Effector memory CD8-positive, alpha-beta T cell (primary cell): ENCODE measurements at regions not wholly inside any gene's neighbourhood (a gene's known extent, or its start where the extent isn't known, plus 50 kb on each side); places are given as distances from the start of the nearest gene placed in this dataset.
A peak's percentile ranks its signal among the peaks of the same experiment; 100 is the strongest.
"Not testable (repeated sequence)": the region's sequence is repeated elsewhere in the genome, so short reads cannot be mapped to it uniquely, and the experiment has no call there.

ENCODE experiments used
- ATAC-seq: fragments of 150-1000 bp; cut with Tn5 transposase; replicated peaks from 2 replicates; pipeline ENCODE4 v1.10.0; 2021; ENCODE audit warnings: mild to moderate bottlenecking, moderate library complexity
- DNase-seq, 3 experiments: peaks; one replicate each; pipeline ENCODE4 v3.0.0; 2021
- H3K27ac Mint-ChIP-seq, 2 donors: one replicate each; pipeline ENCODE4 v1.8.0; 2022; ENCODE audit warnings: mild to moderate bottlenecking in 2 of 2, mixed read lengths in 2 of 2, moderate library complexity in 2 of 2
- H3K27me3 Mint-ChIP-seq, 2 donors: one replicate each; pipeline ENCODE4 v1.8.0; 2022; ENCODE audit warnings: mixed read lengths in 2 of 2
- H3K36me3 Mint-ChIP-seq: one replicate; pipeline ENCODE4 v1.8.0; 2022; ENCODE audit warnings: mild to moderate bottlenecking, moderate library complexity, mixed read lengths; ENCODE audit not compliant: insufficient read depth
- H3K4me1 Mint-ChIP-seq, 2 donors: one replicate each; pipeline ENCODE4 v1.8.0; 2022; ENCODE audit warnings: low read depth in 2 of 2, mixed read lengths in 2 of 2
- H3K4me3 Mint-ChIP-seq, 2 donors: one replicate each; pipeline ENCODE4 v1.8.0; 2022; ENCODE audit warnings: mild to moderate bottlenecking in 2 of 2, mixed read lengths in 2 of 2, moderate library complexity in 2 of 2
- H3K9me3 Mint-ChIP-seq, 2 donors: one replicate each; pipeline ENCODE4 v1.8.0; 2022; ENCODE audit warnings: mixed read lengths in 2 of 2

GRCh38 chr2:95695613-95696012 is 103.8 kb downstream of the TRIM43 start:
- Mint-ChIP-seq H3K4me1 (no peaks in the 10 kb centered on the region), H3K9me3 (no peaks in the 10 kb centered on the region), H3K36me3 (no peaks in the 10 kb centered on the region), H3K27ac (no peak overlapping the region), H3K27me3 (peaks cover 40 to 58% of the 10 kb centered on the region in 2 donors), H3K4me3 (no peak overlapping the region)
- ATAC-seq (no peak), DNase-seq (no peak)

GRCh38 chr2:95698146-95698545 is 106.3 kb downstream of the TRIM43 start:
- no peaks in the 10 kb centered on the region for H3K4me1 Mint-ChIP-seq
- DNase-seq (no peak), ATAC-seq (no peak)
- H3K4me3 Mint-ChIP-seq: no peak overlapping the region
- H3K9me3 Mint-ChIP-seq: no peaks in the 10 kb centered on the region
- no peak overlapping the region for H3K27ac Mint-ChIP-seq
- H3K36me3 Mint-ChIP-seq: no peaks in the 10 kb centered on the region
- H3K27me3 Mint-ChIP-seq: peaks cover 47 to 68% of the 10 kb centered on the region in 2 donors

- H3K27ac Mint-ChIP-seq, DNase-seq, ATAC-seq, H3K36me3 Mint-ChIP-seq, H3K4me1 Mint-ChIP-seq, H3K9me3 Mint-ChIP-seq, H3K4me3 Mint-ChIP-seq: not testable (repeated sequence)
- H3K27me3 Mint-ChIP-seq: peaks cover 42 to 64% of the 10 kb centered on the region in 2 donors
These were observed 107.7 kb downstream of the TRIM43 start for GRCh38 chr2:95699201-95700184.

GRCh38 chr2:95700519-95700918 is 108.7 kb downstream of the TRIM43 start:
- Mint-ChIP-seq H3K4me3 (no peak overlapping the region), H3K27ac (no peak overlapping the region), H3K4me1 (no peaks in the 10 kb centered on the region), H3K9me3 (no peaks in the 10 kb centered on the region), H3K27me3 (peaks cover 34 to 53% of the 10 kb centered on the region in 2 donors), H3K36me3 (no peaks in the 10 kb centered on the region)
- DNase-seq (no peak), ATAC-seq (peak; percentile 19)

GRCh38 chr2:95702471-95702870 is 110.7 kb downstream of the TRIM43 start:
- no peak for ATAC-seq
- Mint-ChIP-seq H3K4me1 (no peaks in the 10 kb centered on the region), H3K27ac (no peak overlapping the region), H3K27me3 (peaks cover 24 to 35% of the 10 kb centered on the region in 2 donors), H3K36me3 (no peaks in the 10 kb centered on the region), H3K4me3 (no peak overlapping the region), H3K9me3 (no peaks in the 10 kb centered on the region)
- DNase-seq: no peak

GRCh38 chr2:95707161-95707560 is 115.4 kb downstream of the TRIM43 start:
- H3K27ac Mint-ChIP-seq, H3K4me3 Mint-ChIP-seq, H3K9me3 Mint-ChIP-seq, H3K4me1 Mint-ChIP-seq, ATAC-seq, DNase-seq, H3K36me3 Mint-ChIP-seq: not testable (repeated sequence)
- H3K27me3 Mint-ChIP-seq: peaks cover 22 to 25% of the 10 kb centered on the region in 2 donors

GRCh38 chr2:95707837-95708236 is 116.0 kb downstream of the TRIM43 start:
- peaks cover 19 to 22% of the 10 kb centered on the region in 2 donors for H3K27me3 Mint-ChIP-seq
- H3K27ac Mint-ChIP-seq: no peak overlapping the region
- H3K4me3 Mint-ChIP-seq: no peak overlapping the region
- no peak for DNase-seq
- ATAC-seq: no peak
- H3K4me1 Mint-ChIP-seq: no peaks in the 10 kb centered on the region
- no peaks in the 10 kb centered on the region for H3K9me3 Mint-ChIP-seq
- H3K36me3 Mint-ChIP-seq: no peaks in the 10 kb centered on the region

GRCh38 chr2:95709831-95710230 is 118.0 kb downstream of the TRIM43 start:
- H3K27ac Mint-ChIP-seq: no peak overlapping the region
- H3K36me3 Mint-ChIP-seq: no peaks in the 10 kb centered on the region
- no peak for ATAC-seq
- peaks cover 22 to 32% of the 10 kb centered on the region in 2 donors for H3K27me3 Mint-ChIP-seq
- H3K4me1 Mint-ChIP-seq: no peaks in the 10 kb centered on the region
- H3K9me3 Mint-ChIP-seq: no peaks in the 10 kb centered on the region
- no peak overlapping the region for H3K4me3 Mint-ChIP-seq
- DNase-seq: no peak

GRCh38 chr2:95713470-95714177 is 121.8 kb downstream of the TRIM43 start:
- ATAC-seq, H3K4me3 Mint-ChIP-seq, DNase-seq, H3K27ac Mint-ChIP-seq, H3K36me3 Mint-ChIP-seq, H3K4me1 Mint-ChIP-seq, H3K9me3 Mint-ChIP-seq: not testable (repeated sequence)
- H3K27me3 Mint-ChIP-seq: peaks cover 29 to 43% of the 10 kb centered on the region in 2 donors

GRCh38 chr2:95714398-95714797 is 122.6 kb downstream of the TRIM43 start:
- DNase-seq, H3K4me3 Mint-ChIP-seq, ATAC-seq, H3K9me3 Mint-ChIP-seq, H3K4me1 Mint-ChIP-seq, H3K36me3 Mint-ChIP-seq, H3K27ac Mint-ChIP-seq: not testable (repeated sequence)
- H3K27me3 Mint-ChIP-seq: peaks cover 22 to 38% of the 10 kb centered on the region in 2 donors

GRCh38 chr2:95719473-95720060 is 127.8 kb downstream of the TRIM43 start:
- peaks cover 4% of the 10 kb centered on the region for H3K36me3 Mint-ChIP-seq
- H3K27ac Mint-ChIP-seq: no peak overlapping the region
- ATAC-seq (no peak), DNase-seq (no peak)
- no peak overlapping the region for H3K4me3 Mint-ChIP-seq
- peaks cover 16 to 37% of the 10 kb centered on the region in 2 donors for H3K27me3 Mint-ChIP-seq
- peaks cover 0 to 4% of the 10 kb centered on the region in 2 donors for H3K4me1 Mint-ChIP-seq
- no peaks in the 10 kb centered on the region for H3K9me3 Mint-ChIP-seq

- ATAC-seq: no peak
These were observed 129.9 kb downstream of the TRIM43 start for GRCh38 chr2:95721726-95722125.

GRCh38 chr2:95722131-95722697 is 130.4 kb downstream of the TRIM43 start:
- peaks cover 4% of the 10 kb centered on the region for H3K36me3 Mint-ChIP-seq
- H3K27ac Mint-ChIP-seq: no peak overlapping the region
- DNase-seq (no peak), ATAC-seq (no peak)
- H3K4me1 Mint-ChIP-seq: peaks cover 0 to 4% of the 10 kb centered on the region in 2 donors
- no peak overlapping the region for H3K4me3 Mint-ChIP-seq
- peaks cover 19 to 44% of the 10 kb centered on the region in 2 donors for H3K27me3 Mint-ChIP-seq
- H3K9me3 Mint-ChIP-seq: no peaks in the 10 kb centered on the region

More at GRCh38 chr2:95721726-95722125, 129.9 kb downstream of the TRIM43 start:
- Mint-ChIP-seq H3K27me3 (peaks cover 24 to 39% of the 10 kb centered on the region in 2 donors), H3K4me1 (peaks cover 0 to 4% of the 10 kb centered on the region in 2 donors), H3K27ac (no peak overlapping the region), H3K36me3 (peaks cover 4% of the 10 kb centered on the region), H3K9me3 (no peaks in the 10 kb centered on the region), H3K4me3 (no peak overlapping the region)
- DNase-seq: no peak
